Embryonic facial prominence (tissue), 1 donor: ENCODE measurements at regions not wholly inside any gene's neighbourhood (a gene's known extent, or its start where the extent isn't known, plus 50 kb on each side); places are given as distances from the start of the nearest gene placed in this dataset.
"Not testable (repeated sequence)": the region's sequence is repeated elsewhere in the genome, so short reads cannot be mapped to it uniquely, and the experiment has no call there.

Experiments used
- DNase-seq: peaks from one replicate; pipeline ENCODE4 v3.0.0-alpha.2; 2016; ENCODE audit errors: extremely low spot score

DNA sequence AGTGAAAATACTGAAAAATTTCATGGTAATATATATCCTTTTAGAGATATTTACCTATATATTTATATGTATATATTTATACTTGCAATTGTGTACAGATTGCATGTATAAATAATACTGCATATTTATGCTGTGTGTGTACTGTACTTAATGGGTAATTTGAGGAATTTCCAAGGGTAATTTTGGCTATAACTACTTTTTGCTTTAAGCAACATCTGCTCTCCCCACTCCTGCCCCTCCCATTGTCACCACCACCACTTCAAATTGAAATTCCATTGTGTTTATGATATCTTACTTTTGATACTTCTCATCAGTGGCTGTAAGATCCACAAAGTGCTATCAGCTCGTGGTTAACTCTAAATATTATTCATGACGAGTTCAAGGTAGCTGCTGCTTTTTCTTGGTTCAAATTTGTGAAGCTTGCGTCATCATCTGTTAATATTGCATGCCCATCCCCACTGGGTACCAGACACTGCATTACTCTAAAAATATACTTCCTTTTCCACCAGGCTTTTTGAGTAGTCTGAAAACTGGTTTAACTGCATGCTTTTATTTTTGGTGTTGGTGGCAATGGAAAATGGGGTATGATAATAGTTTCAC, 91.7 kb upstream of the MITF start:
- DNase-seq, result no peak

GRCh38 chr3:69647081-69647480, 92.2 kb upstream of the MITF start:
- no peak for DNase-seq

GRCh38 chr3:69646287-69647067, 92.8 kb upstream of the MITF start:
- no peak for DNase-seq

GRCh38 chr3:69642606-69643005, 96.7 kb upstream of the MITF start:
- no peak for DNase-seq

DNA sequence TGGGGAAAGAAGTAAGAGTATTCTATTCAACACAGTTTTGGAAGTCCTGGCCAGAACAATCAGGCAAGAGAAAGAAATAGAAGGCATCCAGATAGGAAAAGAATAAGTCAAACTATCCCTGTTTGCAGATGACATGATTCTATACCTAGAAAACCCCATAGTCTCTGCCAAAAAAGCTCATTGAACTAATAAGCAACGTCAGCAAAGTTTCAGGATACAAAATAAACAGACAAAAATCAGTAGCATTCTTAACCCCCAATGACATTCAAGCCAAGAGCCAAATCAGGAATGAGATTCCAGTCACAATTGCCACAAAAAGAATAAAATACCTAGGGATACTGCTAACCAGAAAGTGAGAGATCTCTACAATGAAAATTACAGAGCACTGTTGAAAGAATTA, 99.4 kb upstream of the MITF start:
- DNase-seq, result no peak

- peak; percentile 7 for DNase-seq
Observed at GRCh38 chr3:69628951-69629350, 110.3 kb upstream of the MITF start.

DNA sequence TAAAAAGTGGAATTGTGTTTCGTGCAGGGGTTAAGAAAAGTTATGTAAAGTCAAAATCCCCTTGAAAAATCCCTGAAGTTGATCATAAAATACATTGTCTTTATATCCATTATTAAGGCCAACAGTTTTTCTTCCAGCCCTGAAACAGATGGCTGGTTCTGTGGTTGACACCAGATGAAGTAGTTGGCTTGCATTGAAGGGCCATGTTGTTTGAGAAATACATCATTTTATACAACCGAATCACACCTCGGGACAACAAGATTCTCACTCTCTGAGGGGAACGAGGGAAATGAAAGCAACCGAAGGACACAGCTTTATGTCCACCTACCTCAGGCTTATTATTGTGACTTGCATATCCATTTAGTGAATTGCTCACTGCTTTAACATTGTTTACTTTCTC, 126.0 kb upstream of the MITF start:
- DNase-seq, result no peak

GRCh38 chr3:69612791-69613190, 126.5 kb upstream of the MITF start:
- no peak for DNase-seq

DNA sequence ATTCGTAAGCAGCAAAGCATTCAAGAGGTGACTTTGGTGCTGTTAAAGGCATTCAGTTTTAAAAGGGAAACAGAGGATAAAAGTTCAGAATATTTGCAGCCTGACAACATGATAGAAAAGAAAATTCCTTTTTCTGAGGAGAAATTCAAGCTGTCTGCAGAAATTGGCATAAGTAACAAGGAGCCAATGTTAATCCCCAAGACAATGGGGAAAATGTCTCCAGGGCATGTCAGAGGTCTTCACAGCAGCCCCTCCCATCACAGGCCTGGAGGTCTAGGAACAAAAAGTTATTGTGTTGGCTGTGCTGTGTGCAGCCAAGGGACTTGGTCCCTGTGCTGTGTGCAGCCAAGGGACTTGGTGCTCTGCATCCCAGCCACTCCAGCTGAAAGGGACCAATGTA, 129.7 kb upstream of the MITF start:
- DNase-seq, result not testable (repeated sequence)

DNA sequence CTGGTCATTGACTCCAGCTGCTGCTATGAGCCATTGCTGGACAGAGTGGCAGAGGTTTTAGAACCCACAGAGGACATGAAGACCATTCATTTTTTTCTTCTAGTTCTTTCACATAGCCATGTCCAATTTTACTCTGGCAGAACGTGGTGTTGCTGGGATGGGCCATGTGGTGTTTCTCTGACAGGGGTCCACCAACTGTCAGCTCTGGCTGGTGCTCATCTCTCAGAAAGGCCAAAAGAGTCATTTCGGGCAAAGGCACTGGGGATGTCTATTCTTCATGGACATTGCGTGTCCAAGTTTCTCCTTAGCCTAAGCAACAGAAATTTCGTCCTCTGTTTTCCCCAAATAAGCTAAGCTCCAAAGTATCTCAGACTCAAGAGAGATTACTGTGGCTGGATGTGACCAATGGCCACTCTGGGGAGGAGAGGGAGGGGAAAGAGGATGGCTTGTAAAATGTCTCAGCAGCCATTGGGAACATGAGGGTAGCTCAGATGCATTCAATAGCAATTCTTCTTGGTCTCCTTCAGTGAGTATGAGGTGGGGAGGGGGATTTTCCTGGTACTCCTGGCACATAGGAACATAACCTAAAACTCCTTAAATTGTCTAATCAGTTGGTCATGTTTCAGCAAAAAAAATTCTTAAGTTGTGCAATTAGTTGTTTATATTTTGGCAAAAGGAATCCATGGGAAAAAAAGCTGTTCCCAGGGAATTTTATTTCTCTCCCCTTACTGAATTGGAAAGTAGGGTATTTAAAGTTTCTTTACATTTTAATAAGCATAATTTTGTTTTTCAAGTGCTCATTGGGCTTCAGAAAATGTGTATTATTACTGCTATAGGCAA, 131.6 kb upstream of the MITF start:
- DNase-seq, result no peak

- no peak for DNase-seq
Observed at GRCh38 chr3:69605867-69606266, 133.4 kb upstream of the MITF start.

GRCh38 chr3:69604735-69605450, 134.4 kb upstream of the MITF start:
- no peak for DNase-seq

DNA sequence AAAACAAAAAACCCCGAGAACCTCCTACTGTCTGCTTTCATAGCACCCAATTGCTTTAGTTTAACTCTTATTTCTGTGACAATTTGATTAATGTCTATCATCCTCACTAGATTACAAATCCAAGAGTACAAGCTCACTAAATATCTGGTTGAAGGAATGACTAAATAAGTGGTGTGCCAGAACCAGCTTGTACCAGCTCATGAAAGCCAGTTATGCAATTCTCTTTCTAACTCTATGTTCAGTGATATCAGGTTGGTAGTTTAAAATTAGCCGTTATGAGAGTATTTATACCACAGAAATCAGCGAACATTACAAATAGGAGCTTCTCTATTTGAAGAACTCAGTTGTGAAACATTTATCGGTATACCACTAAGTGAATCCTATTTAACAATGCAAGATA, 137.2 kb upstream of the MITF start:
- no peak for DNase-seq

- DNase-seq, result no peak
Observed at GRCh38 chr3:69594286-69594685, 145.0 kb upstream of the MITF start.

- no peak for DNase-seq
Observed at GRCh38 chr3:69591164-69591736, 148.0 kb upstream of the MITF start.

GRCh38 chr3:69590111-69590510, 149.2 kb upstream of the MITF start:
- no peak for DNase-seq

- DNase-seq, result no peak
Observed at GRCh38 chr3:69588170-69588569, 151.1 kb upstream of the MITF start.

DNA sequence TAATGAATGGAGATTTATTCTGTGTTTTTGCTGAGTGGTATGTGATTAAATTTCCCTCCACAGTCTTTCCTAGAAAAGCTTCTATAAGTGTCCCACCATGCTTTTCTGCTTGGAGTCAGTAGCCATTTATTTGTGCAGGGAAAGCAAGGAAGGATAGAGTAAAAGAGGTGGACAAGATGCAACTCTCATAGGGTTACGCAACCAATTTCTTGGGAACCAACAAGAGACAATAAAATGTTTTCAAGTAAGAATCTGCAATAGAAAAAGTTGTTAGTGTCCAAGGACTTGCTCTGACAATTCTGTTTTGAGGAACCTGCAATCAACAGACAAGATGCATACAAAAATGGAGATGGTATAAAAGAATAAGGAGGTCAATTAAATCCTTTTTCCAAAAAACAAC, 153.8 kb upstream of the MITF start:
- no peak for DNase-seq

DNA sequence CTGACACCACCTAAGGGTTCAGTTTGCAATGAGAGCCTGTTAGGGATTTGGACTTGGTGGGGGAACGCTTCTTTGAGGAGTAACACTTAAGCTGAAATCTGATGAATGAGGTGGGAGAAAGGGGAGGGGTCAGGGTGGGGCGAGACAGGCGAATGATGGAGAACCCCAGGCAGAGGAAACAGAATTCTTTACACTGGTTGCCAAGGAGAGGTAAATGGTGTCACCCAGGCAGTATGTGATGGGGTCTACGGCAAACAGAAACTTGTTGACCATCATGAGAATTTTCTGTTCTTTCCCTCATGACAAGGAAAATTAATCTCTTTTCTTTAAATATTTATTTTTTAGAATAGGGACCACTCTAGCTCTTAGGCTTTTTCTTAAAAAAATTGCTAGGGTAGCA, 157.2 kb upstream of the MITF start:
- DNase-seq, result no peak

DNA sequence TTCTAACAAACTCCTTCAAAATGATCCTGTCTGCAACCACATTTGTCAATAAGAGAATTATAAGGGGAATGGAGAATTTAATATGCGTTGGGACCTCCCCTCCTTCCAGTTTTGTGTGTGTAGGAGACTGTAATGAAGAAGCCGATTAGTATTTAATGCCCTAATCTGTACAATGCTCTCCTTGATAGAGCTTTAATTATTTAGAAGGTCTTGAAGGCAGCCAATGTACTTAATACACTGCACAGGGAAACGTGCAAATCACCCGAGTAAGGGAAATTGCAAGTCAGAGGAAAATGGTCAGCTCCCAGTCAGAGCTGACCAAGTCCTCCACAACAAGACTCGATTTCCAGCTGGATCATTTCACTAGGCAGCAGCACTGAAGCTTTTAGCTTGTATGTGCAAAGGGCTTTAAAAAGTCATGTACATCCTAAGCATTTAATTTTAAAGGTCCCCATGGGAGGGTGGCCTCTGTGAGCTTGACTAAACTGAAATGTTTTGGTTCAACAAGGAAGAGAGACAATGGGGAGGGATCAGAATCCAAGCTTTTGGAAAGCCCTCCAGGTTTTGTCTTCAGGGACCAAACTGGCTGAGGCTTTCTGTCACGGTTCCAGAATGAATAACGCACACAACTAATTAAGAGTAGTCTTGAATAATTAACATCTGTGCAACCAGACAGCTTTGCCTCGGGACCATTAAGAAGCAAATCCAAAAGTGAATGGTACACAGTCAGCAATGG, 159.8 kb upstream of the MITF start:
- no peak for DNase-seq

- DNase-seq, result no peak
Observed at GRCh38 chr3:69569520-69569919, 169.7 kb upstream of the MITF start.
